A673 (cell line): ENCODE measurements at regions not wholly inside any gene's neighbourhood (a gene's known extent, or its start where the extent isn't known, plus 50 kb on each side); places are given as distances from the start of the nearest gene placed in this dataset.

Source experiments
- BruUV-seq: library from RNA; stranded (reverse); fragments of 400-500 nt; replicated peaks from 2 replicates; lab custom pipeline; 2021; lab: Mats Ljungman, UMichigan
- CTCF ChIA-PET: fragments of 300-600 bp; sonication (Branson Sonifier 250); formaldehyde crosslinking; loops from one replicate; lab custom pipeline; 2022; ENCODE audit warnings: antibody characterized with exemption; lab: Charles Lee
- POLR2A ChIA-PET: fragments of 300-600 bp; sonication (Branson Sonifier 250); formaldehyde crosslinking; loops from one replicate; lab custom pipeline; 2022; ENCODE audit warnings: antibody characterized with exemption; ENCODE audit not compliant: low non-redundant PET; lab: Charles Lee
- DNase-seq: peaks from one replicate; pipeline ENCODE4 v3.0.0-alpha.2; 2015; ENCODE audit warnings: low spot score
- H3K27ac ChIP-seq: fragments of 200-600 bp; sonication (generic); 2 replicates; pipeline ENCODE4 v1.5.1; 2016; ENCODE audit warnings: mixed run types, low read depth, mild to moderate bottlenecking, mixed read lengths, antibody characterized with exemption, low read length; ENCODE audit not compliant: poor library complexity, severe bottlenecking
- H3K27me3 ChIP-seq: fragments of 200-600 bp; sonication (generic); replicated peaks from 2 replicates; pipeline ENCODE4 v1.6.1; 2017; ENCODE audit warnings: mixed run types, low read depth, mild to moderate bottlenecking, mixed read lengths, antibody characterized with exemption, low read length; ENCODE audit not compliant: insufficient read depth, poor library complexity
- H3K36me3 ChIP-seq: fragments of 200-600 bp; sonication (generic); 2 replicates; pipeline ENCODE4 v1.6.1; 2016; ENCODE audit warnings: mixed run types, mild to moderate bottlenecking, mixed read lengths, antibody characterized with exemption, low read length; ENCODE audit not compliant: insufficient read depth, poor library complexity, severe bottlenecking
- H3K4me1 ChIP-seq: fragments of 200-600 bp; sonication (generic); 2 replicates; pipeline ENCODE4 v1.6.1; 2017; ENCODE audit warnings: mixed run types, mild to moderate bottlenecking, mixed read lengths, antibody characterized with exemption, low read length; ENCODE audit not compliant: insufficient read depth, poor library complexity, severe bottlenecking
- H3K4me3 ChIP-seq: fragments of 200-600 bp; sonication (generic); 2 replicates; pipeline ENCODE4 v1.5.1; 2016; ENCODE audit warnings: low read depth, mixed run types, mild to moderate bottlenecking, mixed read lengths, low read length; ENCODE audit not compliant: poor library complexity, severe bottlenecking
- H3K9me3 ChIP-seq: fragments of 200-600 bp; sonication (generic); 2 replicates; pipeline ENCODE4 v1.6.1; 2016; ENCODE audit warnings: mixed run types, low read depth, mild to moderate bottlenecking, mixed read lengths, antibody characterized with exemption, low read length; ENCODE audit not compliant: poor library complexity, severe bottlenecking
- CTCF ChIP-seq: fragments of 300-800, 200-600 bp; sonication (generic); conservative IDR thresholded peaks from 2 replicates; pipeline ENCODE4 v1.5.1; 2017; ENCODE audit warnings: low read depth, mild to moderate bottlenecking, antibody characterized with exemption, low read length, moderate library complexity, mixed read lengths
- EZH2 ChIP-seq: fragments of 200-600 bp; sonication (generic); IDR thresholded peaks from 2 replicates; pipeline ENCODE4 v1.6.1; 2017; ENCODE audit warnings: borderline replicate concordance, low read depth, mild to moderate bottlenecking, mixed read lengths, antibody characterized with exemption, low read length; ENCODE audit not compliant: poor library complexity, severe bottlenecking
- intact Hi-C: fragments of 100-400 bp; cut with micrococcal nuclease; formaldehyde crosslinking; loops from one replicate; pipeline ENCODE4 v1.10.0; 2022; ENCODE audit not compliant: unreplicated experiment

- no peak overlapping the region for H3K4me3 ChIP-seq
- CTCF ChIA-PET, result no interaction called here
- POLR2A ChIA-PET, result no interaction called here
- TF ChIP-seq CTCF, result no peak
- no peak for TF ChIP-seq EZH2
- no peaks in the 10 kb centered on the region for H3K9me3 ChIP-seq
- H3K27me3 ChIP-seq, result no peaks in the 10 kb centered on the region
- no peak overlapping the region for H3K27ac ChIP-seq
- no TSS peak for BruUV-seq
- no peaks in the 10 kb centered on the region for H3K36me3 ChIP-seq
- H3K4me1 ChIP-seq, result no peaks in the 10 kb centered on the region
- DNase-seq, result no peak
- intact Hi-C loops, result no loop called here
Measured at GRCh38 chr6:147772724-147773123, 264.2 kb downstream of the SAMD5 start.

GRCh38 chr6:147774856-147775255 is 266.4 kb downstream of the SAMD5 start:
- H3K27ac ChIP-seq, result no peak overlapping the region
- BruUV-seq, result no TSS peak
- intact Hi-C loops, result no loop called here
- no peaks in the 10 kb centered on the region for H3K27me3 ChIP-seq
- ChIA-PET POLR2A (no interaction called here), CTCF (no interaction called here)
- H3K4me1 ChIP-seq, result peaks cover 3% of the 10 kb centered on the region
- no peaks in the 10 kb centered on the region for H3K9me3 ChIP-seq
- no peak overlapping the region for H3K4me3 ChIP-seq
- peak; percentile 40 for DNase-seq
- TF ChIP-seq EZH2 (no peak), CTCF (peak; percentile 54)
- no peaks in the 10 kb centered on the region for H3K36me3 ChIP-seq

- no peak overlapping the region for H3K27ac ChIP-seq
- intact Hi-C loops, result no loop called here
- BruUV-seq, result no TSS peak
- DNase-seq, result no peak
- H3K9me3 ChIP-seq, result no peaks in the 10 kb centered on the region
- CTCF ChIA-PET, result no interaction called here
- H3K27me3 ChIP-seq, result no peaks in the 10 kb centered on the region
- no peaks in the 10 kb centered on the region for H3K36me3 ChIP-seq
- H3K4me1 ChIP-seq, result peaks cover 5% of the 10 kb centered on the region
- no peak overlapping the region for H3K4me3 ChIP-seq
- POLR2A ChIA-PET, result no interaction called here
- TF ChIP-seq CTCF (no peak), EZH2 (no peak)
Measured at GRCh38 chr6:147776631-147777213, 268.2 kb downstream of the SAMD5 start.
